Activated CD8-positive, alpha-beta T cell treated with anti-CD3 and anti-CD28 coated beads for 36 hours (primary cell): ENCODE measurements at regions not wholly inside any gene's neighbourhood (a gene's known extent, or its start where the extent isn't known, plus 50 kb on each side); places are given as distances from the start of the nearest gene placed in this dataset.

Source experiments
- ATAC-seq: fragments of 200-7000 bp; cut with Tn5 transposase; one replicate; pipeline ENCODE4 v1.10.0; 2021; ENCODE audit warnings: mild to moderate bottlenecking, moderate library complexity
- CTCF ChIA-PET: fragments of 350-600 bp; sonication (Branson Sonifier 250); formaldehyde crosslinking; loops from one replicate; lab custom pipeline; 2021; ENCODE audit warnings: antibody characterized with exemption; lab: Charles Lee
- POLR2A ChIA-PET: fragments of 350-600 bp; sonication (Branson Sonifier 250); formaldehyde crosslinking; loops from one replicate; lab custom pipeline; 2021; ENCODE audit warnings: antibody characterized with exemption; lab: Charles Lee
- DNase-seq: peaks from one replicate; pipeline ENCODE4 v3.0.0-alpha.2; 2020
- H3K27ac Mint-ChIP-seq: one replicate; pipeline ENCODE4 v1.8.0; 2021; ENCODE audit warnings: mild to moderate bottlenecking, mixed read lengths
- H3K27me3 Mint-ChIP-seq: one replicate; pipeline ENCODE4 v1.8.0; 2021; ENCODE audit warnings: mixed read lengths
- H3K36me3 Mint-ChIP-seq: one replicate; pipeline ENCODE4 v1.8.0; 2021; ENCODE audit warnings: low read depth, mixed read lengths
- H3K4me1 Mint-ChIP-seq: one replicate; pipeline ENCODE4 v1.8.0; 2021; ENCODE audit warnings: low read depth, mixed read lengths
- H3K4me3 Mint-ChIP-seq: one replicate; pipeline ENCODE4 v1.8.0; 2021; ENCODE audit warnings: mild to moderate bottlenecking, moderate library complexity, mixed read lengths
- H3K9me3 Mint-ChIP-seq: one replicate; pipeline ENCODE4 v1.8.0; 2021; ENCODE audit warnings: mixed read lengths
- intact Hi-C: fragments of 100-400 bp; cut with micrococcal nuclease; formaldehyde crosslinking; loops from one replicate; pipeline ENCODE4 v1.10.0; 2022
- TF ChIP-seq, protein P1 (sequence below): fragments of 200-600 bp; IDR thresholded peaks from one replicate; pipeline ENCODE4 v1.8.0; 2022; ENCODE audit warnings: antibody characterized with exemption, mild to moderate bottlenecking

DNA sequence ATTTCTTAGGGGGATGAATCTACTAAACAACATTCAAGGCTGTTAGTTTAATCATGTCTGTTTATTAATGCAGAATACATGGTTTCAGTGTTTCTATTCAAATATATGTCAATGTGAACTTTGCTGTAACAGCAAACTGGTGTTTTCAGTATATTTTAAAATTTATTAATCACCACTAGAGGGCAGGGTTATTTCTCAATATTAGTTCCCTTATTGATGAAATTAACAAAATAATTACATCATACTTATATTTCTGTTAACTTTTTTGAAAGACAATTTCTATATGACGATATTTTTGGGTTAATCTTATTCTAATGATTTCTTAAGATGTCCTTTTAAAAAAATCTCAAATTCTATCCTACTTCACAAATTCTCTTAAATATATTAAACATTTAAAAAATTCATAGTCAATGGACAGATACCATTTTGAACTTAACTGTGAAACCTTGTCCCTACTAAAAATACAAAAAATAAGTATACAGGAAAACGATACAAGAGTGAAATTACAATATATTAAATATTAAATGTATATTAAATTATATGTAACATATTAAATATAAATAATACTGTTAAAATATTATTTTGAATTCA is 1034.1 kb upstream of the PRMT6 start:
- Mint-ChIP-seq H3K4me3 (no peak overlapping the region), H3K9me3 (peaks cover 10% of the 10 kb centered on the region), H3K4me1 (no peaks in the 10 kb centered on the region), H3K27me3 (no peaks in the 10 kb centered on the region), H3K36me3 (no peaks in the 10 kb centered on the region), H3K27ac (no peak overlapping the region)
- DNase-seq (no peak), ATAC-seq (no peak)
- intact Hi-C loops: no loop called here
- POLR2A ChIA-PET: no interaction called here
- TF ChIP-seq, protein P1, sequence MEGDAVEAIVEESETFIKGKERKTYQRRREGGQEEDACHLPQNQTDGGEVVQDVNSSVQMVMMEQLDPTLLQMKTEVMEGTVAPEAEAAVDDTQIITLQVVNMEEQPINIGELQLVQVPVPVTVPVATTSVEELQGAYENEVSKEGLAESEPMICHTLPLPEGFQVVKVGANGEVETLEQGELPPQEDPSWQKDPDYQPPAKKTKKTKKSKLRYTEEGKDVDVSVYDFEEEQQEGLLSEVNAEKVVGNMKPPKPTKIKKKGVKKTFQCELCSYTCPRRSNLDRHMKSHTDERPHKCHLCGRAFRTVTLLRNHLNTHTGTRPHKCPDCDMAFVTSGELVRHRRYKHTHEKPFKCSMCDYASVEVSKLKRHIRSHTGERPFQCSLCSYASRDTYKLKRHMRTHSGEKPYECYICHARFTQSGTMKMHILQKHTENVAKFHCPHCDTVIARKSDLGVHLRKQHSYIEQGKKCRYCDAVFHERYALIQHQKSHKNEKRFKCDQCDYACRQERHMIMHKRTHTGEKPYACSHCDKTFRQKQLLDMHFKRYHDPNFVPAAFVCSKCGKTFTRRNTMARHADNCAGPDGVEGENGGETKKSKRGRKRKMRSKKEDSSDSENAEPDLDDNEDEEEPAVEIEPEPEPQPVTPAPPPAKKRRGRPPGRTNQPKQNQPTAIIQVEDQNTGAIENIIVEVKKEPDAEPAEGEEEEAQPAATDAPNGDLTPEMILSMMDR: peak; percentile 11
- CTCF ChIA-PET: no interaction called here

DNA sequence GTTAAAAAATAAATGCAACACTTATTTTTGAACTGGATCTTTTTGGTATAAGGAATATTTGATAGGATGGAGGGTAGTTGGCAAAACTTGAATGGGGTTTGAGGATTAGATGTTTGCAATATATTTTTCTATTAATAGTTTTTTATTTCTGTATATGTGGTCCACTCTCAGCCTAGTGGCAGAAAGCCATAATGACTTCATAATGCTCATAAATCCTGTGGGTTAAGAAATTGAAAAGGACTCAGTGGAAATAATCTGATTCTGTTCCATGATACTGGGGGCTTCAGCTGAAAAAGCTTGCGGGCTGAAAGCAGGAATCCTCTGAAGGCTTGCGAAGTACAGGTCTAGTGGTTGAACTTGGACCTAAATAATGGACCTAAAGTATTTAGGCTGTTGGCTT is 1028.6 kb upstream of the PRMT6 start:
- ChIA-PET POLR2A (no interaction called here), CTCF (no interaction called here)
- TF ChIP-seq, protein P1: no peak
- peaks cover 2% of the 10 kb centered on the region for H3K9me3 Mint-ChIP-seq
- no peaks in the 10 kb centered on the region for H3K27me3 Mint-ChIP-seq
- DNase-seq: no peak
- ATAC-seq: no peak
- intact Hi-C loops: no loop called here
- H3K4me3 Mint-ChIP-seq: no peak overlapping the region
- no peaks in the 10 kb centered on the region for H3K4me1 Mint-ChIP-seq
- no peak overlapping the region for H3K27ac Mint-ChIP-seq
- no peaks in the 10 kb centered on the region for H3K36me3 Mint-ChIP-seq

GRCh38 chr1:106037526-106037925 is 1018.9 kb upstream of the PRMT6 start:
- ChIA-PET CTCF (no interaction called here), POLR2A (no interaction called here)
- Mint-ChIP-seq H3K27ac (no peak overlapping the region), H3K4me1 (no peaks in the 10 kb centered on the region), H3K36me3 (no peaks in the 10 kb centered on the region), H3K27me3 (no peaks in the 10 kb centered on the region), H3K9me3 (peaks cover 12% of the 10 kb centered on the region), H3K4me3 (no peak overlapping the region)
- ATAC-seq (no peak), DNase-seq (no peak)
- intact Hi-C loops: no loop called here
- TF ChIP-seq, protein P1: no peak

GRCh38 chr1:106038260-106038659 is 1018.2 kb upstream of the PRMT6 start:
- TF ChIP-seq, protein P1: no peak
- ATAC-seq: no peak
- Mint-ChIP-seq H3K27ac (no peak overlapping the region), H3K4me1 (no peaks in the 10 kb centered on the region), H3K36me3 (no peaks in the 10 kb centered on the region), H3K4me3 (no peak overlapping the region), H3K9me3 (peaks cover 11% of the 10 kb centered on the region), H3K27me3 (no peaks in the 10 kb centered on the region)
- ChIA-PET POLR2A (no interaction called here), CTCF (no interaction called here)
- intact Hi-C loops: no loop called here
- no peak for DNase-seq

- POLR2A ChIA-PET: no interaction called here
These were observed 1012.5 kb upstream of the PRMT6 start for GRCh38 chr1:106043971-106044370.

More at GRCh38 chr1:106043971-106044370, 1012.5 kb upstream of the PRMT6 start:
- Mint-ChIP-seq H3K9me3 (peaks cover 21% of the 10 kb centered on the region), H3K27me3 (no peaks in the 10 kb centered on the region), H3K4me1 (no peaks in the 10 kb centered on the region), H3K4me3 (no peak overlapping the region), H3K36me3 (no peaks in the 10 kb centered on the region), H3K27ac (no peak overlapping the region)
- CTCF ChIA-PET: no interaction called here
- TF ChIP-seq, protein P1: no peak
- intact Hi-C loops: no loop called here
- ATAC-seq (no peak), DNase-seq (no peak)
